HG03460 (cell line): ENCODE measurements at regions not wholly inside any gene's neighbourhood (a gene's known extent, or its start where the extent isn't known, plus 50 kb on each side); places are given as distances from the start of the nearest gene placed in this dataset.
"Not testable (repeated sequence)": the region's sequence is repeated elsewhere in the genome, so short reads cannot be mapped to it uniquely, and the experiment has no call there.

ENCODE experiments used
- ATAC-seq: cut with Tn5 transposase; IDR thresholded peaks from one replicate; pipeline ENCODE4 v1.9.1; 2021; ENCODE audit not compliant: unreplicated experiment

- ATAC-seq: no peak
Measured at GRCh38 chr9:95785209-95785608, 90.3 kb upstream of the ERCC6L2 start.

- no peak for ATAC-seq
Measured at GRCh38 chr9:95784318-95784717, 91.2 kb upstream of the ERCC6L2 start.

- ATAC-seq: no peak
Measured at GRCh38 chr9:95783426-95783975, 92.0 kb upstream of the ERCC6L2 start.

GRCh38 chr9:95780751-95781150 is 94.7 kb upstream of the ERCC6L2 start:
- ATAC-seq: no peak

- ATAC-seq: no peak
Measured at GRCh38 chr9:95780121-95780520, 95.4 kb upstream of the ERCC6L2 start.

- not testable (repeated sequence) for ATAC-seq
Measured at GRCh38 chr9:95779597-95779996, 95.9 kb upstream of the ERCC6L2 start.

- no peak for ATAC-seq
Measured at GRCh38 chr9:95778957-95779356, 96.5 kb upstream of the ERCC6L2 start.

GRCh38 chr9:95777136-95777535 is 98.4 kb upstream of the ERCC6L2 start:
- no peak for ATAC-seq

- ATAC-seq: no peak
Measured at GRCh38 chr9:95776176-95776575, 99.3 kb upstream of the ERCC6L2 start.

GRCh38 chr9:95775191-95775590 is 100.3 kb upstream of the ERCC6L2 start:
- no peak for ATAC-seq

- ATAC-seq: no peak
Measured at GRCh38 chr9:95773053-95773418, 102.5 kb upstream of the ERCC6L2 start.

GRCh38 chr9:95772320-95773052 is 103.0 kb upstream of the ERCC6L2 start:
- ATAC-seq: no peak

- no peak for ATAC-seq
Measured at GRCh38 chr9:95771556-95772246, 103.8 kb upstream of the ERCC6L2 start.

- ATAC-seq: no peak
Measured at GRCh38 chr9:95770653-95771131, 104.8 kb upstream of the ERCC6L2 start.

GRCh38 chr9:95769909-95770433 is 105.5 kb upstream of the ERCC6L2 start:
- ATAC-seq: no peak

GRCh38 chr9:95769473-95769872 is 106.0 kb upstream of the ERCC6L2 start:
- no peak for ATAC-seq

- no peak for ATAC-seq
Measured at GRCh38 chr9:95766906-95767305, 108.6 kb upstream of the ERCC6L2 start.

- no peak for ATAC-seq
Measured at GRCh38 chr9:95764533-95765319, 110.8 kb upstream of the ERCC6L2 start.

GRCh38 chr9:95763983-95764382 is 111.5 kb upstream of the ERCC6L2 start:
- ATAC-seq: no peak

- ATAC-seq: no peak
Measured at GRCh38 chr9:95763006-95763405, 112.5 kb upstream of the ERCC6L2 start.

GRCh38 chr9:95762322-95762721 is 113.2 kb upstream of the ERCC6L2 start:
- no peak for ATAC-seq
